GM19193 (cell line): ENCODE measurements at regions not wholly inside any gene's neighbourhood (a gene's known extent, or its start where the extent isn't known, plus 50 kb on each side); places are given as distances from the start of the nearest gene placed in this dataset.

Source experiments
- POLR2A ChIP-seq: IDR thresholded peaks from 4 replicates; pipeline ENCODE4 v1.6.1; 2011; ENCODE audit not compliant: insufficient read depth, insufficient read length; ENCODE audit errors: extremely low read depth

GRCh38 chr1:200471739-200472138, 61.9 kb upstream of the ZNF281 start:
- TF ChIP-seq POLR2A = no peak

- TF ChIP-seq POLR2A = no peak
Measured at GRCh38 chr1:200468264-200469001, 58.6 kb upstream of the ZNF281 start.

- no peak for TF ChIP-seq POLR2A
Measured at GRCh38 chr1:200464784-200465400, 55.1 kb upstream of the ZNF281 start.
